ENCODE measurements at regions not wholly inside any gene's neighbourhood (a gene's known extent, or its start where the extent isn't known, plus 50 kb on each side); places are given as distances from the start of the nearest gene placed in this dataset.
"Not testable (repeated sequence)": the region's sequence is repeated elsewhere in the genome, so short reads cannot be mapped to it uniquely, and the experiment has no call there.

- no peak for DNase-seq
Measured at GRCh38 chr5:102554082-102554481, 55.3 kb upstream of the SLCO6A1 start.

- DNase-seq, result peak in 1 of 2 experiments; percentile 12
Measured at GRCh38 chr5:102554728-102555127, 55.9 kb upstream of the SLCO6A1 start.

GRCh38 chr5:102561894-102562760 lies 63.3 kb upstream of the SLCO6A1 start:
- DNase-seq, result peak in 1 of 2 experiments; percentile 44

- DNase-seq, result no peak
Measured at GRCh38 chr5:102570747-102571146, 71.9 kb upstream of the SLCO6A1 start.

- no peak for DNase-seq
Measured at GRCh38 chr5:102578362-102578761, 79.6 kb upstream of the SLCO6A1 start.

GRCh38 chr5:102579379-102579778 lies 80.6 kb upstream of the SLCO6A1 start:
- DNase-seq, result no peak

GRCh38 chr5:102581011-102581410 lies 82.2 kb upstream of the SLCO6A1 start:
- DNase-seq, result no peak

GRCh38 chr5:102582696-102583095 lies 83.9 kb upstream of the SLCO6A1 start:
- no peak for DNase-seq

- DNase-seq, result peak in 1 of 2 experiments; percentile 30
Measured at GRCh38 chr5:102583276-102584124, 84.7 kb upstream of the SLCO6A1 start.

GRCh38 chr5:102589661-102590060 lies 90.9 kb upstream of the SLCO6A1 start:
- DNase-seq, result no peak

- no peak for DNase-seq
Measured at GRCh38 chr5:102590467-102590866, 91.7 kb upstream of the SLCO6A1 start.

- DNase-seq, result no peak
Measured at GRCh38 chr5:102591650-102592049, 92.8 kb upstream of the SLCO6A1 start.

GRCh38 chr5:102592586-102592985 lies 93.8 kb upstream of the SLCO6A1 start:
- not testable (repeated sequence) for DNase-seq

GRCh38 chr5:102594192-102594591 lies 95.4 kb upstream of the SLCO6A1 start:
- no peak for DNase-seq

- no peak for DNase-seq
Measured at GRCh38 chr5:102595332-102595731, 96.5 kb upstream of the SLCO6A1 start.

GRCh38 chr5:102596113-102596512 lies 97.3 kb upstream of the SLCO6A1 start:
- DNase-seq, result no peak

- no peak for DNase-seq
Measured at GRCh38 chr5:102596951-102597350, 98.2 kb upstream of the SLCO6A1 start.

- no peak for DNase-seq
Measured at GRCh38 chr5:102599289-102599688, 100.5 kb upstream of the SLCO6A1 start.

GRCh38 chr5:102600964-102601363 lies 102.2 kb upstream of the SLCO6A1 start:
- DNase-seq, result no peak

GRCh38 chr5:102603670-102604069 lies 104.9 kb upstream of the SLCO6A1 start:
- no peak for DNase-seq

GRCh38 chr5:102608414-102608813 lies 109.6 kb upstream of the SLCO6A1 start:
- DNase-seq, result no peak

- DNase-seq, result no peak
Measured at GRCh38 chr5:102611312-102611711, 112.5 kb upstream of the SLCO6A1 start.

GRCh38 chr5:102613661-102614060 lies 114.9 kb upstream of the SLCO6A1 start:
- DNase-seq, result no peak
